ENCODE measurements at regions not wholly inside any gene's neighbourhood (a gene's known extent, or its start where the extent isn't known, plus 50 kb on each side); places are given as distances from the start of the nearest gene placed in this dataset.

DNA sequence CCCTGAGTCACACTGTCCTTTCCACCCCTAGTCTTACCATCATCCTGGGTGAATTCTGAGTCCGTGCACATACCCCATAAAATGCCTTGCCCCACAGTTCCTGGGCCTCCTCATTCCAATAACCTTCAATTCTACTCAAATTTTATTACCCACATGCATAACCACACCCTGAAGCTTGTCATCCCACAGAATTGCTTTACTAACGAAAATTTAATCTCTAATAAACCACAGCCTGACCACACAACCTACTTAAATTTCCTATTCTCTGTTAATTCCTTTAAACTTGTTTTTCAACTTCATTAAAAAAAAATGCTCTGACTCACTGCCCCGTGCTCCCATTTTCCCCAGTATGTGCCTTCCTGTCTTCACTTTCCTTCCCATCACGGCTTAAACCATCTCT, 205.9 kb downstream of the PHLDA1 start:
- Histone ChIP-seq H2AFZ (ENCODE audit: low read depth) (no peak overlapping the region), H3F3A (replicated peaks; ENCODE audit: insufficient read depth) (no peaks in the 10 kb centered on the region), H3K4me3 (ENCODE audit: low read depth in 2 of 2, low read length in 1 of 2) (no peak overlapping the region), H3K9ac (no peak overlapping the region), H3K27me3 (ENCODE audit: insufficient read depth) (no peaks in the 10 kb centered on the region), H3K4me1 (ENCODE audit: control insufficient read depth in 1 of 2, insufficient read depth in 2 of 2, low read depth in 1 of 2, low read length in 1 of 2) (no peaks in the 10 kb centered on the region; a peak in 1 of 4 replicates), H3K27ac (ENCODE audit: low read depth in 2 of 2, low read length in 1 of 2) (0 out of 4 replicates have a peak overlapping the region, but pooled peaks of 1 of the 2 experiments have one; percentile 18), H3K36me3 (replicated peaks in 1 of 2; ENCODE audit: control insufficient read depth in 1 of 2, insufficient read depth in 2 of 2, low read length in 1 of 2) (no peaks in the 10 kb centered on the region), H3K9me3 (no peaks in the 10 kb centered on the region), H3K9me2 (no peaks in the 10 kb centered on the region), H3K4me2 (no peak overlapping the region), H4K20me1 (ENCODE audit: insufficient read depth) (no peaks in the 10 kb centered on the region), H3K79me2 (ENCODE audit: insufficient read depth) (no peaks in the 10 kb centered on the region)
- ChIA-PET POLR2A (no interaction called here), CTCF (no interaction called here)
- WGBS (ENCODE audit: low lambda C conversion rate): 38% methylated on average over 4 of the region's 4 CpGs
- TF ChIP-seq, protein P1, sequence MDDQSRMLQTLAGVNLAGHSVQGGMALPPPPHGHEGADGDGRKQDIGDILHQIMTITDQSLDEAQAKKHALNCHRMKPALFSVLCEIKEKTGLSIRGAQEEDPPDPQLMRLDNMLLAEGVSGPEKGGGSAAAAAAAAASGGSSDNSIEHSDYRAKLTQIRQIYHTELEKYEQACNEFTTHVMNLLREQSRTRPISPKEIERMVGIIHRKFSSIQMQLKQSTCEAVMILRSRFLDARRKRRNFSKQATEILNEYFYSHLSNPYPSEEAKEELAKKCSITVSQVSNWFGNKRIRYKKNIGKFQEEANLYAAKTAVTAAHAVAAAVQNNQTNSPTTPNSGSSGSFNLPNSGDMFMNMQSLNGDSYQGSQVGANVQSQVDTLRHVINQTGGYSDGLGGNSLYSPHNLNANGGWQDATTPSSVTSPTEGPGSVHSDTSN (IDR thresholded peaks at IDR 0.05): peak; percentile 30; the same call in 1 of the 2 replicates
- TF ChIP-seq RXRA (IDR thresholded peaks at IDR 0.05; ENCODE audit: borderline replicate concordance, low read depth) (peak; percentile 13; the same call in 1 of the 2 replicates), MXI1 (IDR thresholded peaks at IDR 0.05; ENCODE audit: low read depth, low read length) (no peak), ELF1 (IDR thresholded peaks at IDR 0.05) (no peak), YY1 (IDR thresholded peaks at IDR 0.05; ENCODE audit: low read depth) (no peak), SIN3A (IDR thresholded peaks at IDR 0.05; ENCODE audit: borderline replicate concordance, low read depth, low read length) (no peak), NRF1 (IDR thresholded peaks at IDR 0.05; ENCODE audit: low read depth, low read length) (no peak), FOXJ3 (CRISPR knock-in tag; IDR thresholded peaks at IDR 0.05) (no peak), JUND (IDR thresholded peaks at IDR 0.05) (peak; percentile 35), MEF2A (IDR thresholded peaks at IDR 0.05; ENCODE audit: borderline replicate concordance, low read depth) (no peak), EP300 (IDR thresholded peaks at IDR 0.05; ENCODE audit: borderline replicate concordance in 1 of 2, low read depth in 1 of 2, low read length in 1 of 2) (peak in 1 of 2 experiments; percentile 55; a peak in 1 of 4 replicates), RCOR1 (IDR thresholded peaks at IDR 0.05; ENCODE audit: low read length) (no peak), TCF12 (IDR thresholded peaks at IDR 0.05) (peak; percentile 50; the same call in 1 of the 2 replicates), RAD21 (IDR thresholded peaks at IDR 0.05; ENCODE audit: low read length) (no peak), CHD2 (IDR thresholded peaks at IDR 0.05; ENCODE audit: low read length, partially characterized antibody) (no peak), FOSL2 (IDR thresholded peaks at IDR 0.05; ENCODE audit: borderline replicate concordance, low read depth) (no peak), RFX5 (IDR thresholded peaks at IDR 0.05; ENCODE audit: low read length) (no peak)
- TF ChIP-seq, protein P2, sequence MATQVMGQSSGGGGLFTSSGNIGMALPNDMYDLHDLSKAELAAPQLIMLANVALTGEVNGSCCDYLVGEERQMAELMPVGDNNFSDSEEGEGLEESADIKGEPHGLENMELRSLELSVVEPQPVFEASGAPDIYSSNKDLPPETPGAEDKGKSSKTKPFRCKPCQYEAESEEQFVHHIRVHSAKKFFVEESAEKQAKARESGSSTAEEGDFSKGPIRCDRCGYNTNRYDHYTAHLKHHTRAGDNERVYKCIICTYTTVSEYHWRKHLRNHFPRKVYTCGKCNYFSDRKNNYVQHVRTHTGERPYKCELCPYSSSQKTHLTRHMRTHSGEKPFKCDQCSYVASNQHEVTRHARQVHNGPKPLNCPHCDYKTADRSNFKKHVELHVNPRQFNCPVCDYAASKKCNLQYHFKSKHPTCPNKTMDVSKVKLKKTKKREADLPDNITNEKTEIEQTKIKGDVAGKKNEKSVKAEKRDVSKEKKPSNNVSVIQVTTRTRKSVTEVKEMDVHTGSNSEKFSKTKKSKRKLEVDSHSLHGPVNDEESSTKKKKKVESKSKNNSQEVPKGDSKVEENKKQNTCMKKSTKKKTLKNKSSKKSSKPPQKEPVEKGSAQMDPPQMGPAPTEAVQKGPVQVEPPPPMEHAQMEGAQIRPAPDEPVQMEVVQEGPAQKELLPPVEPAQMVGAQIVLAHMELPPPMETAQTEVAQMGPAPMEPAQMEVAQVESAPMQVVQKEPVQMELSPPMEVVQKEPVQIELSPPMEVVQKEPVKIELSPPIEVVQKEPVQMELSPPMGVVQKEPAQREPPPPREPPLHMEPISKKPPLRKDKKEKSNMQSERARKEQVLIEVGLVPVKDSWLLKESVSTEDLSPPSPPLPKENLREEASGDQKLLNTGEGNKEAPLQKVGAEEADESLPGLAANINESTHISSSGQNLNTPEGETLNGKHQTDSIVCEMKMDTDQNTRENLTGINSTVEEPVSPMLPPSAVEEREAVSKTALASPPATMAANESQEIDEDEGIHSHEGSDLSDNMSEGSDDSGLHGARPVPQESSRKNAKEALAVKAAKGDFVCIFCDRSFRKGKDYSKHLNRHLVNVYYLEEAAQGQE (IDR thresholded peaks at IDR 0.05; ENCODE audit: low read depth, low read length): no peak
- TF ChIP-seq, protein P3, sequence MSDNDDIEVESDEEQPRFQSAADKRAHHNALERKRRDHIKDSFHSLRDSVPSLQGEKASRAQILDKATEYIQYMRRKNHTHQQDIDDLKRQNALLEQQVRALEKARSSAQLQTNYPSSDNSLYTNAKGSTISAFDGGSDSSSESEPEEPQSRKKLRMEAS (IDR thresholded peaks at IDR 0.05; ENCODE audit: low read depth): 0 out of 2 replicates have a peak, but pooled peaks have one; percentile 26
- TF ChIP-seq, protein P4, sequence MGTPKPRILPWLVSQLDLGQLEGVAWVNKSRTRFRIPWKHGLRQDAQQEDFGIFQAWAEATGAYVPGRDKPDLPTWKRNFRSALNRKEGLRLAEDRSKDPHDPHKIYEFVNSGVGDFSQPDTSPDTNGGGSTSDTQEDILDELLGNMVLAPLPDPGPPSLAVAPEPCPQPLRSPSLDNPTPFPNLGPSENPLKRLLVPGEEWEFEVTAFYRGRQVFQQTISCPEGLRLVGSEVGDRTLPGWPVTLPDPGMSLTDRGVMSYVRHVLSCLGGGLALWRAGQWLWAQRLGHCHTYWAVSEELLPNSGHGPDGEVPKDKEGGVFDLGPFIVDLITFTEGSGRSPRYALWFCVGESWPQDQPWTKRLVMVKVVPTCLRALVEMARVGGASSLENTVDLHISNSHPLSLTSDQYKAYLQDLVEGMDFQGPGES (IDR thresholded peaks at IDR 0.05; ENCODE audit: low read depth, low read length): no peak
- TF ChIP-seq, protein P5, sequence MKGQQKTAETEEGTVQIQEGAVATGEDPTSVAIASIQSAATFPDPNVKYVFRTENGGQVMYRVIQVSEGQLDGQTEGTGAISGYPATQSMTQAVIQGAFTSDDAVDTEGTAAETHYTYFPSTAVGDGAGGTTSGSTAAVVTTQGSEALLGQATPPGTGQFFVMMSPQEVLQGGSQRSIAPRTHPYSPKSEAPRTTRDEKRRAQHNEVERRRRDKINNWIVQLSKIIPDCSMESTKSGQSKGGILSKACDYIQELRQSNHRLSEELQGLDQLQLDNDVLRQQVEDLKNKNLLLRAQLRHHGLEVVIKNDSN (IDR thresholded peaks at IDR 0.05; ENCODE audit: borderline replicate concordance, low read depth): no peak
- TF ChIP-seq, protein P6, sequence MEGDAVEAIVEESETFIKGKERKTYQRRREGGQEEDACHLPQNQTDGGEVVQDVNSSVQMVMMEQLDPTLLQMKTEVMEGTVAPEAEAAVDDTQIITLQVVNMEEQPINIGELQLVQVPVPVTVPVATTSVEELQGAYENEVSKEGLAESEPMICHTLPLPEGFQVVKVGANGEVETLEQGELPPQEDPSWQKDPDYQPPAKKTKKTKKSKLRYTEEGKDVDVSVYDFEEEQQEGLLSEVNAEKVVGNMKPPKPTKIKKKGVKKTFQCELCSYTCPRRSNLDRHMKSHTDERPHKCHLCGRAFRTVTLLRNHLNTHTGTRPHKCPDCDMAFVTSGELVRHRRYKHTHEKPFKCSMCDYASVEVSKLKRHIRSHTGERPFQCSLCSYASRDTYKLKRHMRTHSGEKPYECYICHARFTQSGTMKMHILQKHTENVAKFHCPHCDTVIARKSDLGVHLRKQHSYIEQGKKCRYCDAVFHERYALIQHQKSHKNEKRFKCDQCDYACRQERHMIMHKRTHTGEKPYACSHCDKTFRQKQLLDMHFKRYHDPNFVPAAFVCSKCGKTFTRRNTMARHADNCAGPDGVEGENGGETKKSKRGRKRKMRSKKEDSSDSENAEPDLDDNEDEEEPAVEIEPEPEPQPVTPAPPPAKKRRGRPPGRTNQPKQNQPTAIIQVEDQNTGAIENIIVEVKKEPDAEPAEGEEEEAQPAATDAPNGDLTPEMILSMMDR (IDR thresholded peaks at IDR 0.05): no peak
- TF ChIP-seq, protein P7, sequence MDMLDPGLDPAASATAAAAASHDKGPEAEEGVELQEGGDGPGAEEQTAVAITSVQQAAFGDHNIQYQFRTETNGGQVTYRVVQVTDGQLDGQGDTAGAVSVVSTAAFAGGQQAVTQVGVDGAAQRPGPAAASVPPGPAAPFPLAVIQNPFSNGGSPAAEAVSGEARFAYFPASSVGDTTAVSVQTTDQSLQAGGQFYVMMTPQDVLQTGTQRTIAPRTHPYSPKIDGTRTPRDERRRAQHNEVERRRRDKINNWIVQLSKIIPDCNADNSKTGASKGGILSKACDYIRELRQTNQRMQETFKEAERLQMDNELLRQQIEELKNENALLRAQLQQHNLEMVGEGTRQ (IDR thresholded peaks at IDR 0.05; ENCODE audit: borderline replicate concordance, low read depth, low read length): no peak
- DNase-seq: no peak
